GM18507 (cell line): ENCODE measurements at regions not wholly inside any gene's neighbourhood (a gene's known extent, or its start where the extent isn't known, plus 50 kb on each side); places are given as distances from the start of the nearest gene placed in this dataset.

Experiments
- DNase-seq: peaks from one replicate; pipeline ENCODE4 v3.0.0; 2011; ENCODE audit warnings: low read depth; ENCODE audit not compliant: insufficient read length; ENCODE audit errors: extremely low spot score
- FAIRE-seq: peaks from 2 replicates; lab custom pipeline; 2011; peaks lifted over from hg19 to GRCh38; lab: Jason Lieb, UNC

- FAIRE-seq (no peak), DNase-seq (no peak)
These were observed 94.4 kb upstream of the LIMCH1 start for GRCh38 chr4:41443340-41444079.

- DNase-seq, result no peak
- FAIRE-seq, result no peak
These were observed 91.6 kb upstream of the LIMCH1 start for GRCh38 chr4:41446391-41446790.

- DNase-seq, result no peak
- FAIRE-seq, result no peak
These were observed 90.8 kb upstream of the LIMCH1 start for GRCh38 chr4:41446981-41447725.

GRCh38 chr4:41448934-41449333, 89.0 kb upstream of the LIMCH1 start:
- FAIRE-seq (no peak), DNase-seq (no peak)

- DNase-seq (no peak), FAIRE-seq (no peak)
These were observed 86.0 kb upstream of the LIMCH1 start for GRCh38 chr4:41451961-41452360.

GRCh38 chr4:41452484-41453225, 85.3 kb upstream of the LIMCH1 start:
- no peak for DNase-seq
- no peak for FAIRE-seq

- FAIRE-seq, result no peak
- no peak for DNase-seq
These were observed 83.5 kb upstream of the LIMCH1 start for GRCh38 chr4:41454423-41454822.

- DNase-seq (no peak), FAIRE-seq (no peak)
These were observed 82.8 kb upstream of the LIMCH1 start for GRCh38 chr4:41455206-41455605.

GRCh38 chr4:41456559-41457101, 81.3 kb upstream of the LIMCH1 start:
- FAIRE-seq (no peak), DNase-seq (no peak)

GRCh38 chr4:41458689-41459088, 79.3 kb upstream of the LIMCH1 start:
- no peak for DNase-seq
- FAIRE-seq, result no peak

GRCh38 chr4:41460641-41461040, 77.3 kb upstream of the LIMCH1 start:
- FAIRE-seq, result no peak
- DNase-seq, result no peak

- FAIRE-seq (no peak), DNase-seq (no peak)
These were observed 76.1 kb upstream of the LIMCH1 start for GRCh38 chr4:41461780-41462307.

- no peak for FAIRE-seq
- no peak for DNase-seq
These were observed 72.7 kb upstream of the LIMCH1 start for GRCh38 chr4:41465146-41465761.

GRCh38 chr4:41466249-41466648, 71.7 kb upstream of the LIMCH1 start:
- FAIRE-seq, result no peak
- no peak for DNase-seq

- no peak for DNase-seq
- FAIRE-seq, result no peak
These were observed 69.8 kb upstream of the LIMCH1 start for GRCh38 chr4:41468122-41468521.

GRCh38 chr4:41471126-41472071, 66.6 kb upstream of the LIMCH1 start:
- FAIRE-seq, result no peak
- DNase-seq, result no peak

- no peak for DNase-seq
- FAIRE-seq, result no peak
These were observed 65.9 kb upstream of the LIMCH1 start for GRCh38 chr4:41472081-41472480.

- FAIRE-seq, result no peak
These were observed 64.8 kb upstream of the LIMCH1 start for GRCh38 chr4:41473176-41473575.

More at GRCh38 chr4:41473176-41473575, 64.8 kb upstream of the LIMCH1 start:
- no peak for DNase-seq
